Effector memory CD4-positive, alpha-beta T cell (primary cell): ENCODE measurements at regions not wholly inside any gene's neighbourhood (a gene's known extent, or its start where the extent isn't known, plus 50 kb on each side); places are given as distances from the start of the nearest gene placed in this dataset.

Experiments
- DNase-seq, 3 donors: peaks; one replicate each; pipeline ENCODE4 v3.0.0-alpha.2; 2020
- H3K27ac ChIP-seq: 2 replicates; pipeline ENCODE4 v1.7.0; 2013; ENCODE audit warnings: mild to moderate bottlenecking, low read length, moderate library complexity; ENCODE audit not compliant: insufficient read depth, poor library complexity, severe bottlenecking
- H3K27me3 ChIP-seq: replicated peaks from 2 replicates; pipeline ENCODE4 v1.7.0; 2013; ENCODE audit warnings: mild to moderate bottlenecking, low read length; ENCODE audit not compliant: insufficient read depth, control insufficient read depth, poor library complexity, severe bottlenecking
- H3K36me3 ChIP-seq: 2 replicates; pipeline ENCODE4 v1.7.0; 2013; ENCODE audit warnings: mild to moderate bottlenecking, low read length, moderate library complexity; ENCODE audit not compliant: control insufficient read depth, insufficient read depth
- H3K4me1 ChIP-seq: 2 replicates; pipeline ENCODE4 v1.7.0; 2013; ENCODE audit warnings: low read length, mild to moderate bottlenecking; ENCODE audit not compliant: control insufficient read depth, insufficient read depth, poor library complexity, severe bottlenecking
- H3K4me3 ChIP-seq: 2 replicates; pipeline ENCODE4 v1.7.0; 2013; ENCODE audit warnings: low read length, low read depth, mild to moderate bottlenecking; ENCODE audit not compliant: insufficient read depth, poor library complexity, severe bottlenecking
- H3K9me3 ChIP-seq: 2 replicates; pipeline ENCODE4 v1.7.0; 2013; ENCODE audit warnings: mild to moderate bottlenecking, low read length, moderate library complexity; ENCODE audit not compliant: control insufficient read depth

- no peak for DNase-seq
- no peak overlapping the region for H3K27ac ChIP-seq
- no peaks in the 10 kb centered on the region for H3K27me3 ChIP-seq
- no peaks in the 10 kb centered on the region for H3K36me3 ChIP-seq
- no peak overlapping the region for H3K4me3 ChIP-seq
- H3K4me1 ChIP-seq = no peaks in the 10 kb centered on the region
- H3K9me3 ChIP-seq = no peaks in the 10 kb centered on the region
These were observed 962.2 kb downstream of the TUSC7 start for GRCh38 chr3:117671722-117672318.

GRCh38 chr3:117674321-117674720 is 964.7 kb downstream of the TUSC7 start:
- H3K27me3 ChIP-seq = no peaks in the 10 kb centered on the region
- DNase-seq = no peak
- no peaks in the 10 kb centered on the region for H3K36me3 ChIP-seq
- no peak overlapping the region for H3K4me3 ChIP-seq
- H3K27ac ChIP-seq = no peak overlapping the region
- no peaks in the 10 kb centered on the region for H3K4me1 ChIP-seq
- no peaks in the 10 kb centered on the region for H3K9me3 ChIP-seq

DNA sequence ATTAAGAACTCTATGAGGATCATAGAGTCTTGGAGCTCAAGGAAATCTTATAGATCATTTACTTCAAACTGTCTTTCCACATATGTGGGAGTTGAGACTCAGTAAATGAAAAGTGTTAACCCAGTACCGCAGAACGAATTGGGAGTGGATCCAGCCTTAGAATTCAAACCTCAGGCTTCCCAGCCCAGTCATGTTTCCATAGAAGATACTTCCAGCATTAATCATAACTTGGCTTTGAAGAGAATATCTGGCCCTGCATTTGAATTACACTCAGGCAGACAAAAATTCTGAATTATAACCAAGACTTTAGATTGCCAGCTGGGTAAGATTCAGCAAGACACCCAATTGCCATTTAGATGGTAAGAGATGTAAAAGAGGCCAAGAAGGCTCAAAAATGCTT is 972.0 kb downstream of the TUSC7 start:
- Histone ChIP-seq H3K4me1 (no peaks in the 10 kb centered on the region), H3K9me3 (no peaks in the 10 kb centered on the region), H3K27me3 (no peaks in the 10 kb centered on the region), H3K36me3 (no peaks in the 10 kb centered on the region), H3K27ac (no peak overlapping the region), H3K4me3 (no peak overlapping the region)
- no peak for DNase-seq

DNA sequence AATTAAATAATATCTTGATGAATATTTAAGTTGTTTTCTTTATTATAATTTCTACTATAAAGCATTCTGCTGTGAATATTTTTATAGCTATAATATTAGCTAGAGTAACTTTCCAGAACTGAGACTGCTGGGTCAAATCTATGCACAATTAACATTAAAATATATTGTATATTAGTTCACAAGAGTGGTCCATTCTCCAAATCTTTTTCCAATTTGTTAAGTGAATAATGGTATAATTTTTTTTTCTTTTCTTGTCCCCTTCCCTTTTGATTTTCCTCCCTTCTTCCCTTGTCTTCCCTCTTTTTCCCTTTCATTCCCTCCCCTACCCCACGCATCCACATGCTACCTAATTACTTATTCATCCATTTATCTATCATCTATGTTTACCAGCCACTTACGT is 977.5 kb downstream of the TUSC7 start:
- Histone ChIP-seq H3K9me3 (no peaks in the 10 kb centered on the region), H3K36me3 (no peaks in the 10 kb centered on the region), H3K27me3 (no peaks in the 10 kb centered on the region), H3K27ac (no peak overlapping the region), H3K4me1 (no peaks in the 10 kb centered on the region), H3K4me3 (no peak overlapping the region)
- DNase-seq = no peak

DNA sequence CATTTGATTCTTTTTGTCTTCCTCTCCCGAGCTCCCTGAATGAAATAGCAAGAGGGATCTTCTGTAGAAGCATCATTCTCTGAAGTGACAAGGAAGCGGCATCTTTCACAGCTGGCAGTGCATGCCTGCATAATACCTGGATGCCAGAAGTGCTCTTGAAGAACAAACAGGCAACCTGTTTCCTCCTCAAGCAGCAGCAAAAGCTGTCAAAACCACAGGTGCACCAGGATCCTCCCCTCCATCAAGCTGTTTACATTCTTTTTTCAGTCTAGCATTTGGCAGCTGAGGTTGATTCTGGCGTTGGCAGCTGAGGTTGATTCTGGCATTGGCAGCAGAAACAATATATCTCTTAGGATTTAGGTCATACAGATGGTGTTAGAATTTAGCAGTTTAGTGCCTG is 979.0 kb downstream of the TUSC7 start:
- Histone ChIP-seq H3K4me3 (no peak overlapping the region), H3K27me3 (no peaks in the 10 kb centered on the region), H3K27ac (no peak overlapping the region), H3K36me3 (no peaks in the 10 kb centered on the region), H3K4me1 (no peaks in the 10 kb centered on the region), H3K9me3 (no peaks in the 10 kb centered on the region)
- DNase-seq = no peak

DNA sequence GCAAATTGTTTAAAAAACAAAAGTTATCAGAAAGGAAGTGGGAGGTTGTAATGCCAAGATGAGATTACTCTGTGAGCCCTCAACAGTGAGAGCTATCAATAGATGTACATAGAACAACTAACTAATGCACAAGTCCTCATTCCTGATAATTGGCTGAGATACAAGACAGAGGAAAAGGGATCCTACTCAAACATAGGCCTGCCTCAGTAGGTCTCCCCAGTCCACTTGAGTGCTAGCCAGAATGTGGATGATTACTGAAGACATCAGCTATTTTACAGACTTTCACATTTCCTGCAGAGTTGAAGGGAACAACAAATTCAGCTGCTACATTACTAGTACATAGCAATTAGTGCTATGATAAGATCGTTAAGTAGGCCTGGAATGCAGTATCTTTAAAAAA is 981.9 kb downstream of the TUSC7 start:
- no peak for DNase-seq
- Histone ChIP-seq H3K27ac (no peak overlapping the region), H3K4me3 (no peak overlapping the region), H3K36me3 (no peaks in the 10 kb centered on the region), H3K4me1 (no peaks in the 10 kb centered on the region), H3K9me3 (no peaks in the 10 kb centered on the region), H3K27me3 (no peaks in the 10 kb centered on the region)

DNA sequence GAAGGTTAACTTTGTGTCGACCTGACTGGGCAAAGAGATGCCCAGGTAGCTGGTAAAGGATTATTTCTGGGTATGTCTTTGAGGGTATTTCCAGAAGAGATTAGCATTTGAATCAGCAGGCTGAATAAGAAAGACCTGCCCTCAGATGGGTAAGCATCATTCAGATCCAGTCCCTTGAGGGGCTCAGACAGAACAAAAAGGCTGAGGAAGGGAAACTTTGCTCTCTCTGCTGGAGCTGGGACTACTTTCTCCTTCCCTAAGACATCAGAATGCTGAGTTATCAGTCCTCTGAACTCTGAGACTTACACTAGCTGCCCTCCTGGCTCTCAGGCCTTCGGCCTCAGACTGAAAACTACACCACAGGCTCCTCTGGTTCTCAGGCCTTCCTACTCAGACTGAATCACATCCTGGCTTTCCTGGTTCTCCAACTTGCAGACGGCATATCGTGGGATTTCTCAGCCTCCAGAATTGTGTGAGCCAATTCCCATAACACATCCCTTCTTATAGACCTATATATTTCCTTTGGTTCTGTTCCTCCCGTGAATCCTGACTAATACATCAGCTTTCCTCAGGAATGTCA is 982.9 kb downstream of the TUSC7 start:
- no peaks in the 10 kb centered on the region for H3K27me3 ChIP-seq
- no peak for DNase-seq
- H3K36me3 ChIP-seq = no peaks in the 10 kb centered on the region
- no peak overlapping the region for H3K4me3 ChIP-seq
- H3K27ac ChIP-seq = no peak overlapping the region
- no peaks in the 10 kb centered on the region for H3K9me3 ChIP-seq
- H3K4me1 ChIP-seq = no peaks in the 10 kb centered on the region

DNA sequence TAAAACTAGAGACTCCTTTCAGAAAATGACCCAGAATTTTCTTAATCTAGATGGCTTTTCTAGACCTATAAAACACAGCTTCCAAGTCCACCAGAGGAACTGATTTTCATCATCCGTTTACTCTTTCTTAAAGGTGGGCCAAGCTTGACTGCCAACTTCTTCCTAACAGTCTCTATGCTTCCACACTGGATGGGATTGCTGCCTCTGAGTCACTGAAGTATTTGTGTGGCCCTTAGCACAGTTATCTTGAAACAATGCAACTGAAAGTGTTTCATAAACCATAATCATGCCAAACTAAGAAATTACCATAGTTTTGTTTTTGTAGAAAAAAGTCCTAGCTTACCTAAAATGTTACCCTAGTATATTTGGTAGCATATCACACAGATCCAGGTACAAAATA is 985.7 kb downstream of the TUSC7 start:
- H3K27ac ChIP-seq = no peak overlapping the region
- H3K9me3 ChIP-seq = no peaks in the 10 kb centered on the region
- DNase-seq = no peak
- H3K4me1 ChIP-seq = no peaks in the 10 kb centered on the region
- H3K27me3 ChIP-seq = no peaks in the 10 kb centered on the region
- no peaks in the 10 kb centered on the region for H3K36me3 ChIP-seq
- no peak overlapping the region for H3K4me3 ChIP-seq

GRCh38 chr3:117695871-117696645 is 986.5 kb downstream of the TUSC7 start:
- H3K36me3 ChIP-seq = no peaks in the 10 kb centered on the region
- H3K9me3 ChIP-seq = no peaks in the 10 kb centered on the region
- DNase-seq = no peak
- H3K4me1 ChIP-seq = no peaks in the 10 kb centered on the region
- no peaks in the 10 kb centered on the region for H3K27me3 ChIP-seq
- no peak overlapping the region for H3K27ac ChIP-seq
- no peak overlapping the region for H3K4me3 ChIP-seq

DNA sequence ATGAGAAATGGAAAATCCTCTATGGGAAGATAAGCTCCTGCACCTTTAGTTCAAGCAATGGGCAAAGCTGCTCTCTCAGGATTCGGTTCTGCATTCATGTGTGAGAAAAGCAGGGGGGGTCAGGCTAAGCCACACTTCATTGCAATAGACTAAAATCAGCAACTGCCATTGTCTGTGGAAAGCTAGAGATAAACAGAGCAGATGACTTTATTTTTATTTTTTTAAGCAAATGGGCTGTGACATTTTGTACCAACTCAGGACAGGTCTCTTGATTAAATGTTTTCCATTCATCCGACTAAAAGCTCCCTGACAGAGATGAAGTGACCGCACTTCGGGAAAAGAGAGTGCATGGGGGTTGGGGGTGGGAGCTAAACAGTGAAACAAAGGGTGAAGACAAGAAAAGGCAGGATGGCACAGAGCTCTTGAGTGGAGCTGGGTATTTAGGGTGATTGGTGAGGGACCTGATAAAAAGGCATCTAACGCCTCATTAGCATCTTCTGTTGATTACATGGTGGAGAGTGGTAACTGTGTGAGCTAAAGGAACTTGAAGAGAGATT is 987.4 kb downstream of the TUSC7 start:
- Histone ChIP-seq H3K27me3 (no peaks in the 10 kb centered on the region), H3K4me1 (no peaks in the 10 kb centered on the region), H3K27ac (no peak overlapping the region), H3K36me3 (no peaks in the 10 kb centered on the region), H3K4me3 (no peak overlapping the region), H3K9me3 (no peaks in the 10 kb centered on the region)
- DNase-seq = no peak
